GM12872 (cell line): ENCODE measurements at regions not wholly inside any gene's neighbourhood (a gene's known extent, or its start where the extent isn't known, plus 50 kb on each side); places are given as distances from the start of the nearest gene placed in this dataset.

Experiments
- TF ChIP-seq, protein P1 (sequence below): IDR thresholded peaks from 3 replicates; pipeline ENCODE4 v1.5.1; 2011; ENCODE audit warnings: low read depth, mild to moderate bottlenecking, low read length, moderate library complexity; ENCODE audit not compliant: insufficient read depth

DNA sequence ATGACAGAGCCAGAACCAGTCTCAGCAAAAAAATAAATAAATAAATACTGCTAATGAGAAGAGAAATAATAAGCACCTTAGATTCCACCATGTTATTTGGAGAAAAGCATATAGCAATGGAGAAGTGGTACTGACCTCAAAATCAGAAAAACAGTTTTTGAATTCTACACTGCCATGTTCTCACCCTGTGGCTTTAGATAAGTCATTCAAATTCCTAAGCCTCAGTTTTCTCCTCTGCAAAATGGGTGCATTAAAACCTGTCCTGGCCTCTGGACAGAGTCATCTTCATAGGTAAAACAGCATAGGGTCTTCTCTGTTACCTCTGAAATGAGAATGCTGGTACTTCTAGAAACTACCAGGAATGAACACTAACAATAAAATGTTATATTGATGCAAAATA lies 62.2 kb upstream of the RMP24 start:
- TF ChIP-seq, protein P1, sequence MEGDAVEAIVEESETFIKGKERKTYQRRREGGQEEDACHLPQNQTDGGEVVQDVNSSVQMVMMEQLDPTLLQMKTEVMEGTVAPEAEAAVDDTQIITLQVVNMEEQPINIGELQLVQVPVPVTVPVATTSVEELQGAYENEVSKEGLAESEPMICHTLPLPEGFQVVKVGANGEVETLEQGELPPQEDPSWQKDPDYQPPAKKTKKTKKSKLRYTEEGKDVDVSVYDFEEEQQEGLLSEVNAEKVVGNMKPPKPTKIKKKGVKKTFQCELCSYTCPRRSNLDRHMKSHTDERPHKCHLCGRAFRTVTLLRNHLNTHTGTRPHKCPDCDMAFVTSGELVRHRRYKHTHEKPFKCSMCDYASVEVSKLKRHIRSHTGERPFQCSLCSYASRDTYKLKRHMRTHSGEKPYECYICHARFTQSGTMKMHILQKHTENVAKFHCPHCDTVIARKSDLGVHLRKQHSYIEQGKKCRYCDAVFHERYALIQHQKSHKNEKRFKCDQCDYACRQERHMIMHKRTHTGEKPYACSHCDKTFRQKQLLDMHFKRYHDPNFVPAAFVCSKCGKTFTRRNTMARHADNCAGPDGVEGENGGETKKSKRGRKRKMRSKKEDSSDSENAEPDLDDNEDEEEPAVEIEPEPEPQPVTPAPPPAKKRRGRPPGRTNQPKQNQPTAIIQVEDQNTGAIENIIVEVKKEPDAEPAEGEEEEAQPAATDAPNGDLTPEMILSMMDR = no peak

DNA sequence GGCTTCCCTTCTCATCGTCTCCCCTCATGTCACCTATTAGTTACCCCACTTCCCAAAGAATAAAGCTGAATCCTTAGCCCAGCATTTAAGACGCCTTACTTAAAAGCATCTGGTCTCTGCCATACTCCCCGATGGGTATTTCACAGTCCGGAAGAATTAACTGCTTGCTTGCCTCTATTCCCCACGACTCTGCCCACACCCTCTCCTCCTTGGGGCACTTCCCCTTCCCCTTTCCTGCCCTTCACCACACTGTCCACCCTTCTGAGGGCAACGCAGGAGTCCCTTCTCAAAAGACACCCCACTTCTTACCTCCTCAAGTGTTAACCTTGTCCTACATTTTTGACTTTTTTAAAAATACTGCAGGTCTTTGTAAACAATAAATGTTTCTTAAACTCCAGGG lies 60.1 kb upstream of the RMP24 start:
- TF ChIP-seq, protein P1 = no peak

DNA sequence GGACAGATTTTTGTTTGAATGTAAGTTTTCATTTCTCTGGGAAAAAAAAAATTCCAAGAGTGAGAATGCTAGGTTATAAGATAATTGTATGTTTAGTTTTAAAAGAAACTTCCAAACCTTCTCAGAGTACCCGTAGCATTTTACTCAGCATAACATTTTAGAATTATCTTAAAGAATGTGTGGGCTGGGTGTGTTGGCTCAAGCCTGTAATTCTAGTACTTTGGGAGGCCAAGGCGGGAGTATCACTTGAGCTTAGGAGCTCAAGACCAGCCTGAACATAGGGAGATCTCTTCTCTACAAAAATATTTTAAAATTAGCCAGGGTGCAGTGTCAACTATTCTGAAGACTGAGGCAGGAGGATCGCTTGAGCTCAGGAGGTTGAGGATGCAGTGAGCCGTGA lies 57.4 kb upstream of the RMP24 start:
- TF ChIP-seq, protein P1 = no peak

DNA sequence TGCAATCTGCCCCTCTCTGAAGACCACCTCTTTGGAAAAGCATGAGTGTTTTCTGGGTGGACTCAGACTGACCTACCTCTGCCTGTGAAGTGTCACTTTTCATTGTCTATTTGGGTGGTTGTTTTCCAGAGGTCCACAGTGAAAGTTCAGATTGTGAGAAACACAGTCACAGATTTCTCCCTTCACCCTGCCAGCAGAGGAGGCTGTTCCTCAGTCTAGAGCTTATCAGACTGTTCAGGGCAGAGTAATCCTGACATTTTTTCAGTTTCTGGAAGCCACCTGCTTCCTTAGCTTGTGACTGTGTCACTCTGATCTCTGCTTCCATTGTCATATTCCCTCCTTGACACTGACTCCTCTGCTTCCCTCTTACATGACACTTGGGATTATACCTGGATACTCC lies 55.4 kb upstream of the RMP24 start:
- TF ChIP-seq, protein P1 = peak; percentile 30; the same call in 1 of the 3 replicates

DNA sequence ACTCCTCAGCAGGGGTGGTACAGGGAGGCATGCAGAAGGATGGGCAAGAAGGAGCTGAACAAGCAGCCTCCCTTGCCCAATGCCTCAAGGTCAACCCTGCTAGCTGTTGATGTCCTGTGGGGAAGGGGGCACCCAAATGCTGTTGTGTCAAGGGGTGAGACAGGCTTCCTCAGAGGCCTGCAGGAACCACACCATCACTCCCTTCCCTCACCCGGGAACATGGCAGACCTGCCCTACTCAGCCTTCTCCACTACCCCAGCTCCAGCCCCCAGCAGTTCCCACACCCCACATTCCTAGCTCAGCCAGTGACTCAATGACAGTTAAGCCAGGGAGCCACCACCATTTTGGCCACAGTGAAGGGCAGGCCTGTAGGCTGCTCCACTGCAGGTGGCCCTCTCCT lies 53.9 kb upstream of the RMP24 start:
- TF ChIP-seq, protein P1 = no peak

DNA sequence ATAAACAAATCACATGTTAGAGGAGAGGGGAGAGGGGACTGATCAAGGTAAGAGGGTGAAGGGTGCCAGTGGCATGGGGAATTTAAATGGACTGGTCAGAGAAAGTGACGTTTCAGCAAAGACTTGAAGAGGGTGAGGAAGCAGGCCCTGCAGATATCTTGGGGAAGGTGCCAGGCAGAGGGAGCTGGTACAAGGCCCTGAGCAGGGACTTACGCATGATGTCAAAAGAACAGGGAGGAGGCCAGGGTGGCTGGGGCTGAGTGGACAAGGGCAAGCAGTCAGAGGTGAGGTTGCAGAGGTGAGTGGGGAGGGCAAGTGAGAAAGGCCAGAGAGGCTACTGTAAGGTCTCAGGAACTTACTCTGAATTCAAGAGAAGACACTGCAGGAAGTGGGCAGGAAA lies 53.3 kb upstream of the RMP24 start:
- TF ChIP-seq, protein P1 = no peak

DNA sequence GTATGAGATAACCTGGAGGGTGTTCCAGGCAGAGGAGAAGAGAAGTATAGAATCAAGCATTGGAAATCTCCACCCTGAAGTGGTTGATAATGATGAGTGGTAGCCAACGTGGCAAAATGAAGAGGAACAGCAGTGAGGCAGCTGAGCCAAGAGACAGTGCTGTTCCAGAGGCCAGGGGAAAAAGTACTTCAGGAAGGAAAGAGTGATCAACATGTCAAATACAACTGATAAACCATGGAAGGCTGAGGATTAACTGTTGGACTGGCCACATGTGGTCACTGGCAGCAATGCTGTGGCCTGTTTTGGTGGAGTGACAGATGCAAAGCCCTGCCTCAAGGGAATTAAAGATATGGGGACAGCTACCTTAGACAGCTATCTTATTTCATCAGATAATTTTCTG lies 51.9 kb upstream of the RMP24 start:
- TF ChIP-seq, protein P1 = no peak
